ENCODE measurements at regions not wholly inside any gene's neighbourhood (a gene's known extent, or its start where the extent isn't known, plus 50 kb on each side); places are given as distances from the start of the nearest gene placed in this dataset.

DNA sequence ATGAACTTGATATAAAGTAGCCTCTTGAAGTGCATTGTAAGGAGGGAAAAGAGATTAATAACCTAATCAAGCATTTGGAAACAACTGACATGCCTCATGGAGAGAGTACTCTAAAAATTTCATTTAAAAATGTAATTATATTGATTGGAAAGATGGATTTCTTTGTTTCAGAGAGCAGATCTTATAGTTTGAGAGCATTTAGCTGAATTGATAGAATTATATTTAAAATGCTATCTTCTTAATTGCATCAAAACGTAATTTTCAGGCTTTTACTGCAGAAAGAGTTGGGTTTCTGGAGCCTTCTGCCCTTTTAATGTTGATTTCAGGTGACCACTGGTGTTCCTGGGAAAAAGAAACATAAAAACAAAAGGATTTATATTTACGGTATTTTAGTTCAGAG is 130.6 kb downstream of the EDN3 start:
- DNase-seq: no peak

GRCh38 chr20:59434960-59435359 is 134.5 kb downstream of the EDN3 start:
- DNase-seq: no peak

DNA sequence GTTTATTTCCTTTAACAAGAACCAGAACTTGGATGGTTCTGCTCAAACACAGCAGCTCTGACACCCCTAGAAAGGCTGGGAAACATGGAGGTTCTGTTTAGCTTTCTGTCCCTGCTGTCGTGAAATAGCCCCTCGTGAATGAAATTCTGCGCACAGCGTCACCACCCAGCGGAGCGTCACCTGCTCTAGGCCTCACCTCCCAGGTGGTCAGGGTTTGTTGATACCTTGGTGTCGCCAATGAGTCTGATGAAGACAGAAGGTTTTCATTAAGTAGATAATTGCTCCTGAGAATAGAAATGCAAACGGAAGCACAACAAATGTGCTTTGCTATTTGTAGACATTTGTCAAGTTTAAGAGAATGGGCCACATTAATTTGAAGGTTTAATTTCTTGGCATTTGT is 135.1 kb downstream of the EDN3 start:
- no peak for DNase-seq

DNA sequence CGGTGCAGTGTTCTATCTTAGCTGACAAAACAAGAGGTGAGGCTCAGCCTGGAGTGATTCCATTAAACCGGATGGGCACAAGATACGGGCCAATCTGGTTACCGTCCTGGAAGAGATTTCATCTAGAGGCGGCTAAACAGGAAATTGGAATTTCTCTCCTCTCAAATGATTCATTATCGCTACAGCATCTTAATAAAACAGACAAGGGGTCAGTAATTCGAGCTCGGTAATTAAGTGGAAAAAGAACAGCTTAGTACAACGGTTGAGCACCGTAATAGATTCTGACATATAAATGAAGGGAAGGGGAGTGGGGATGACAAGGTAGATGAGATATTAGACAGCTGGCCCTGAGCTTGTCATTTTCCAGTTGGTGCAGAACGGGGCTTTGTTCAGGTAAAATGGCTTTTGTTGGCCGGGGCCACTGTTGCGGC is 137.2 kb downstream of the EDN3 start:
- no peak for DNase-seq

DNA sequence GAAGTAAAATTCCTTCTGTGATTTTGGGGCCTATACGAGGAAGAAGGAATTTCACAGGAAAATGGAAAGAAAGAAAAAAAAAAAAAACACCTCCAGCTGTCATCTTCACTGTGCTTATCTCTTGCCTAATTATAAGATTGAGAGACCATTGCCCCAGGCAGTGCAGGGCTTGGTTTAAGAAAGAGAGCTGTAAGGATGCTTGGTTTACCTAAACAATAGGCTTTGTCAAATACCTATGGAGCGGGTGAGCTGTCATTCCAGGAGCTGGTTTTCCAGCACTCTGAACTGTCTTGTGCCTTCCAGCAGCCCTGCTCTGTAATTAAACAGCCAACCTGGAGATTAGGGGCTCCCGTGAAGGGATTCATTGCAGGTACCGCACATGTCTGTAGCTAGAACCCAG is 137.8 kb downstream of the EDN3 start:
- no peak for DNase-seq

DNA sequence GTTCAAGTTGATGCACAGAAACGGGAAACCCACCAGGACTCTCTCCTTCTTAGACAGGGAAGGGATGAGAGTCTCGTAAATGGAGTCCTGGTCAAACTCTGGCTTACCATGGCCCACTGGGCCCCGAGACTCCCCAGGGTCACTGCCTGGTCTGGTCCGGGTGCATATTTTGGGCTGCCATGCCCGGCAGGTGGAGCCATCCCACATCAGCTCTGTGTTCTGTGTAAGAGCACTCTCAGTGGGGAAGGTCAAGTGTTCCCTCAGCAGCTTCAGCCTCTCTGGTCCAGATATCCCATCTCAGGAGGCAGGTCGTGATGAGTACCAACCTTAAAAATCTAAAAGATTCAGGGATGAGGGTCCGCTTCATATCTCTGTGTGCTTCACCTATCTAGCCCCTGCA is 138.8 kb downstream of the EDN3 start:
- no peak for DNase-seq

DNA sequence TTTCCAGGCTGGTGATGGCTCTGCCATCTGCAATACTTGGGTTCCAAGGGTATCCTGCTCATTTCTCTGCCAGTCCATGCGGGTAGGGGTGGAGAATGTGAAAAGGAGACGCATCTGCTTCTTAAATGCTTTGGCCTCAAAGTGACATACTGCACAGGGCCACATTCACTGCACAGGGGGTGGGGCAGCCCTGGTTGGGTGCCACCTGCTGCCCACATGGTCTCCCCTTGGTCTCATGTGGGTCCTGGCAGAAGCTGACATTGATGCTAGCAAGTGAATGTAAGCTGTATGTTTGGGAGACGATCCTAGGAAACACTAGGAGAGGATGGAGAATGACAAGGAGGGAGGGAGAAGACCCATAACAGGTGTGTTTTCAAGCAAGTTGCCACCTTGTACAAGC is 140.9 kb downstream of the EDN3 start:
- DNase-seq: no peak

GRCh38 chr20:59441860-59442810 is 141.7 kb downstream of the EDN3 start:
- no peak for DNase-seq

DNA sequence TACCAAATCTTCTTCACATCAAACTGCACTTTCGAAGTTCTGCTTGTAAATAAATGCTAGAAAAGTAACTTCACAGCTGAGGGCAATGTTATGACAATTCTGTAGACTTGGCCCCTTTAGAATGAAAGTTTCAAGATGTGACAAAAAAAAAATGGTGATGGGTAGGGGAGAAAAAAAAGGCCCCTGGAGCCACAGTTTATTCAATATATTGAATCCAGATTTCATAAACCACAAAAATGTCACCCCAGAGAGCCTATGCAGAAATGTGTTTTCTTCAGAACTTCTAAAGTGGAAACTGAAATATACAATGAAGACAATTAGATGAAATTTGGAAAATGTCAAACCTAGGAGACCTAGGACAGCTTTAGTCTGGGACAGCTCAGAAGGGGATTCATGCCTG is 143.1 kb downstream of the EDN3 start:
- no peak for DNase-seq

DNA sequence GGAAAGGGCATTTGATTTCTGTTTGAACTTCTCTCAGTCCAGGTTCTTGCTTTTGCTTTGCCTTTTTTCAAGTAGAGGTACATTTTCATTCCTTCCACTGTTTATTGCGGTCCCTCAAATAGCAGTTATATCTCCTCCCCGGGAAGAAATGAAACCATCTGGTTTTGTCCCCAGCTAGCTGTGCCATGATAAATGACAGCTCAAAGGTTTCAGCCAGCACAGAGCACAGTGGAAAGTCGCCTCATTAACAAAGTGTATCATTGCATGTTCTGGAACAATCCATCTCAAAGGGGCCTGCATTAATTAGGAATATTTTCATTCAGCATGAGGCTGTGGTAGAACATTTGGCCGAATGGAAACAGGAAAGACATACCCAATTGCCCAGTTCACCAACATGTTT is 146.0 kb downstream of the EDN3 start:
- no peak for DNase-seq

DNA sequence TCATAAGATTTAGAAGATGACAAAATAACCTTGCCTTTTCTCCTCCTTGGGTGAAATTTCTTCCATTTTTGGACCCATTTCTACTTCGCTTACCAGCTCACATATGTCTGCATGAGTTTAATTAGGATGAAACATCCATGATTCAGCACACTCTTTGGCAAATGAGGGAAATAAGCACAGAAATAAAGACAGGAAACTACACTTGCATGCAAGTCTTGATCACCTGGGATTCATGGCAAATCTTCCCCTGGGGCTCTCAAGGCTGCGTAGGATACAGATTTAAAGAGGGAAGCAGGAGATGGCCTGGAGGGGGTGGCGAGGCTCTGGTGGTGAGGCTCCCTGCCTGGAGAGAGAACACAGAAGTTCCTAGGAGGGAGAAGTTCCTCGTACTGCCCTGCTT is 147.8 kb downstream of the EDN3 start:
- DNase-seq: no peak

GRCh38 chr20:59448851-59449444 is 148.5 kb downstream of the EDN3 start:
- no peak for DNase-seq

- DNase-seq: no peak
Observed at GRCh38 chr20:59451066-59451630, 150.7 kb downstream of the EDN3 start.

DNA sequence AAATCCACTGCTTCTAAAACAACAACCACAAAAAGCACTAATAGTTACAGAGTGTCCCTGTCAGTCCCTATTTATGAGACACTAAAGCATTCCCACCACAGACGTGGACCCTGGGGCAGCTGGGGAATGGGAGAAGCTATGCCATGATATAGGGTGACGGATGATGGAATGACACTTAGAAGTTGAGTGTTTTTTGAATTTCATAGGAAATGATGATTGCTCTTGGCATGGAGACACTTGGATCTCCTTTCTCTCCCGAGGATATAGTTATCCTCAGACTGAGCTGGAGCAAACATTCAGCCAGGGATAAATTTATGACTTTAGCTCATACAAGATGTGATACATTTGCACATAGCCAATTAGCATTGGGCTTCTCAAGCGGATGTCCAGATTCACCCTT is 151.2 kb downstream of the EDN3 start:
- DNase-seq: no peak

DNA sequence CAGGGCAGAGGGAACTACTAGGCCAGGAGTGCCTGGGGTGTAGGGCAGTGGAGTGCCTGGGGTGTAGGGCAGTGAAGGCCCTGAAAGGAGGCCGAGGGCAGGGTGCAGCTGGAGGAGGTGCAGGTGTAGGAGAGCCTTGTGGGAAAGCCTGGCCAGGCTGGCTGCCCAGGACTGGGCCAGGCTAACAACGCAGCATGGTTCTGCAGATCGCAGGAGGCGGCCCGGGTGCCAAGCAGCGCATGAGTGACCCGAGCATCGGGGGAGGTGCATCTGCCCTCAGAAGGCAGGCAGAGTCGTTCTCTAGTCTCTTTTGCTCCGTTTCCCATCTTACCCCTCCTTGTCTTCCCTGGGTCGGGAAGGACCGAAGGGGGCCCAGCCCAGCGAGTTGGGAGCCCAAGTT is 151.5 kb upstream of the PHACTR3 start:
- no peak for DNase-seq

DNA sequence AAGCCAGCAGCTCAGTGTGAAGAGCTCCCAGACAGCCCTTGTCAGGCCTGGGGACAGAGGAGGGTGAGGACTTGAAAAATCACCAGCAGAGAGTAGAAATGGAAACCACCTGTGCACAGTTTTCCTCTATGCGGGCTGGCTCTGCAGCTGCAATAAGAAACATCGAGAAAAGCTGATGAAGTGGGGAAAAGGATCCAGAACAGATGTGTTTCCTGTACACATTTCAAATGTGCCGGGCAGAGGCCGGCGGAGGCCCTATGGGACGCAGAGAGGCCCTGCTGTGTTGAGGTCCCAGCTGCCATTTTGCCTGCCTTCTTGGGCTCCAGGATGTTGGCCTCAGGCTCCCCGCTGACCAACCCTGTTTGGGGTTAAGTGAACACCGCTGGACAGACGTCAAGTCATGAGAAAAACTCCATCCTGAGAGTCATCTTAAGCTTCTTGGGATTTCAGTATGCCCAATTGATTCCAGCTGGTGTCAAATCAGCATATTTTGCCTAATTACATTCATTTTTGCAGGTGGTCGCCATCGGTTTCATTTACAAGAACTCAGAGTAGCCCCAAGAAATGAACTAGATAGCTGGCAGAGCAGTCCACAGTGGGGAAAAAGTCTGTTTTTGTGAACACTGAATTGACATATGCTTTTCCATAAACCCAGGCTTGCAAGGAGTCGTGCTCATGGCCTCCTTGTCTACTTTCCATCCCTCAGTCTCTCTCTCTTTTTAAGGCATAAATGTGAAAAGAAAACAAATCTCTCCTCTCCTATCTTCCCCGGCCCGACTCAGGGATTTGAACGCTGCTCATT is 150.4 kb upstream of the PHACTR3 start:
- DNase-seq: no peak

- peak; percentile 33 for DNase-seq
Observed at GRCh38 chr20:59455402-59456341, 148.7 kb upstream of the PHACTR3 start.

GRCh38 chr20:59456342-59457279 is 147.7 kb upstream of the PHACTR3 start:
- no peak for DNase-seq

GRCh38 chr20:59458645-59459044 is 145.7 kb upstream of the PHACTR3 start:
- no peak for DNase-seq

GRCh38 chr20:59459586-59459985 is 144.8 kb upstream of the PHACTR3 start:
- DNase-seq: no peak
